ENCODE measurements at regions not wholly inside any gene's neighbourhood (a gene's known extent, or its start where the extent isn't known, plus 50 kb on each side); places are given as distances from the start of the nearest gene placed in this dataset.

GRCh38 chr9:134515026-134515821, 126.4 kb upstream of the COL5A1 start:
- Mint-ChIP-seq H3K36me3 (ENCODE audit: low read depth) (no peaks in the 10 kb centered on the region), H3K27ac (no peak overlapping the region), H3K9me3 (no peaks in the 10 kb centered on the region), H3K4me3 (no peak overlapping the region), H3K27me3 (peaks cover 11% of the 10 kb centered on the region), H3K4me1 (no peaks in the 10 kb centered on the region)
- ATAC-seq (replicated peaks), result no peak

- Mint-ChIP-seq H3K4me3 (no peak overlapping the region), H3K36me3 (ENCODE audit: low read depth) (no peaks in the 10 kb centered on the region), H3K27me3 (peaks cover 10% of the 10 kb centered on the region), H3K27ac (no peak overlapping the region), H3K4me1 (no peaks in the 10 kb centered on the region), H3K9me3 (no peaks in the 10 kb centered on the region)
- ATAC-seq (replicated peaks), result no peak
Observed at GRCh38 chr9:134516464-134516863, 125.1 kb upstream of the COL5A1 start.

- Mint-ChIP-seq H3K27ac (no peak overlapping the region), H3K4me1 (no peaks in the 10 kb centered on the region), H3K4me3 (no peak overlapping the region), H3K9me3 (no peaks in the 10 kb centered on the region), H3K36me3 (ENCODE audit: low read depth) (no peaks in the 10 kb centered on the region), H3K27me3 (peaks cover 7% of the 10 kb centered on the region)
- no peak for ATAC-seq (replicated peaks)
Observed at GRCh38 chr9:134517069-134517680, 124.4 kb upstream of the COL5A1 start.

GRCh38 chr9:134518004-134518606, 123.5 kb upstream of the COL5A1 start:
- Mint-ChIP-seq H3K4me1 (no peaks in the 10 kb centered on the region), H3K36me3 (ENCODE audit: low read depth) (no peaks in the 10 kb centered on the region)

GRCh38 chr9:134519375-134520070, 122.1 kb upstream of the COL5A1 start:
- no peak overlapping the region for H3K27ac Mint-ChIP-seq
- no peaks in the 10 kb centered on the region for H3K4me1 Mint-ChIP-seq
- no peak overlapping the region for H3K4me3 Mint-ChIP-seq
- H3K36me3 Mint-ChIP-seq (ENCODE audit: low read depth), result no peaks in the 10 kb centered on the region
- no peaks in the 10 kb centered on the region for H3K27me3 Mint-ChIP-seq
- H3K9me3 Mint-ChIP-seq, result no peaks in the 10 kb centered on the region
- ATAC-seq (replicated peaks), result no peak

More at GRCh38 chr9:134518004-134518606, 123.5 kb upstream of the COL5A1 start:
- H3K27me3 Mint-ChIP-seq, result peaks cover 7% of the 10 kb centered on the region
- no peaks in the 10 kb centered on the region for H3K9me3 Mint-ChIP-seq
- no peak overlapping the region for H3K27ac Mint-ChIP-seq
- no peak overlapping the region for H3K4me3 Mint-ChIP-seq
- ATAC-seq (replicated peaks), result no peak

- Mint-ChIP-seq H3K4me1 (no peaks in the 10 kb centered on the region), H3K27me3 (peaks cover 6% of the 10 kb centered on the region), H3K9me3 (no peaks in the 10 kb centered on the region), H3K4me3 (no peak overlapping the region), H3K27ac (no peak overlapping the region), H3K36me3 (ENCODE audit: low read depth) (no peaks in the 10 kb centered on the region)
- ATAC-seq (replicated peaks), result no peak
Observed at GRCh38 chr9:134521817-134522501, 119.6 kb upstream of the COL5A1 start.

GRCh38 chr9:134522502-134522848, 119.1 kb upstream of the COL5A1 start:
- no peak overlapping the region for H3K4me3 Mint-ChIP-seq
- H3K36me3 Mint-ChIP-seq (ENCODE audit: low read depth), result no peaks in the 10 kb centered on the region
- H3K9me3 Mint-ChIP-seq, result no peaks in the 10 kb centered on the region
- no peak for ATAC-seq (replicated peaks)
- H3K4me1 Mint-ChIP-seq, result no peaks in the 10 kb centered on the region
- H3K27ac Mint-ChIP-seq, result no peak overlapping the region
- H3K27me3 Mint-ChIP-seq, result peaks cover 6% of the 10 kb centered on the region

- Mint-ChIP-seq H3K4me3 (no peak overlapping the region), H3K4me1 (no peaks in the 10 kb centered on the region), H3K36me3 (ENCODE audit: low read depth) (no peaks in the 10 kb centered on the region), H3K9me3 (no peaks in the 10 kb centered on the region), H3K27ac (no peak overlapping the region), H3K27me3 (peaks cover 6% of the 10 kb centered on the region)
- no peak for ATAC-seq (replicated peaks)
Observed at GRCh38 chr9:134522976-134523375, 118.6 kb upstream of the COL5A1 start.

GRCh38 chr9:134525070-134525815, 116.4 kb upstream of the COL5A1 start:
- no peaks in the 10 kb centered on the region for H3K36me3 Mint-ChIP-seq (ENCODE audit: low read depth)
- no peak for ATAC-seq (replicated peaks)
- no peaks in the 10 kb centered on the region for H3K4me1 Mint-ChIP-seq
- peaks cover 6% of the 10 kb centered on the region for H3K27me3 Mint-ChIP-seq
- H3K4me3 Mint-ChIP-seq, result no peak overlapping the region
- H3K9me3 Mint-ChIP-seq, result no peaks in the 10 kb centered on the region
- H3K27ac Mint-ChIP-seq, result no peak overlapping the region

- no peaks in the 10 kb centered on the region for H3K9me3 Mint-ChIP-seq
- H3K4me3 Mint-ChIP-seq, result no peak overlapping the region
- no peak for ATAC-seq (replicated peaks)
- H3K4me1 Mint-ChIP-seq, result no peaks in the 10 kb centered on the region
- peaks cover 6% of the 10 kb centered on the region for H3K27me3 Mint-ChIP-seq
- H3K36me3 Mint-ChIP-seq (ENCODE audit: low read depth), result no peaks in the 10 kb centered on the region
- H3K27ac Mint-ChIP-seq, result no peak overlapping the region
Observed at GRCh38 chr9:134525841-134526583, 115.6 kb upstream of the COL5A1 start.

- ATAC-seq (replicated peaks), result no peak
- no peaks in the 10 kb centered on the region for H3K9me3 Mint-ChIP-seq
- H3K27ac Mint-ChIP-seq, result no peak overlapping the region
- no peaks in the 10 kb centered on the region for H3K36me3 Mint-ChIP-seq (ENCODE audit: low read depth)
- H3K4me3 Mint-ChIP-seq, result no peak overlapping the region
- H3K27me3 Mint-ChIP-seq, result peaks cover 6% of the 10 kb centered on the region
- no peaks in the 10 kb centered on the region for H3K4me1 Mint-ChIP-seq
Observed at GRCh38 chr9:134526584-134527477, 114.8 kb upstream of the COL5A1 start.

- Mint-ChIP-seq H3K27ac (no peak overlapping the region), H3K4me3 (no peak overlapping the region), H3K9me3 (no peaks in the 10 kb centered on the region), H3K4me1 (no peaks in the 10 kb centered on the region), H3K36me3 (ENCODE audit: low read depth) (no peaks in the 10 kb centered on the region), H3K27me3 (peaks cover 5% of the 10 kb centered on the region)
- ATAC-seq (replicated peaks), result no peak
Observed at GRCh38 chr9:134530724-134531123, 110.9 kb upstream of the COL5A1 start.

Measured in activated T-helper 17 cell treated with anti-CD3 and anti-CD28 coated beads, Interleukin-2, amount 50 U/mL, for 72 hours (primary cell).